Glomerular endothelial cell (primary cell): ENCODE measurements at regions not wholly inside any gene's neighbourhood (a gene's known extent, or its start where the extent isn't known, plus 50 kb on each side); places are given as distances from the start of the nearest gene placed in this dataset.
A peak's percentile ranks its signal among the peaks of the same experiment; 100 is the strongest.

ENCODE experiments used
- DNase-seq: peaks from one replicate; pipeline ENCODE4 v3.0.0-alpha.2; 2011; ENCODE audit warnings: low read depth, low spot score; ENCODE audit errors: extremely low read depth

- no peak for DNase-seq
These were observed 1192.3 kb upstream of the GJE1 start for GRCh38 chr6:140940251-140940925.

GRCh38 chr6:140932909-140933308 lies 1199.8 kb upstream of the GJE1 start:
- DNase-seq: no peak

DNA sequence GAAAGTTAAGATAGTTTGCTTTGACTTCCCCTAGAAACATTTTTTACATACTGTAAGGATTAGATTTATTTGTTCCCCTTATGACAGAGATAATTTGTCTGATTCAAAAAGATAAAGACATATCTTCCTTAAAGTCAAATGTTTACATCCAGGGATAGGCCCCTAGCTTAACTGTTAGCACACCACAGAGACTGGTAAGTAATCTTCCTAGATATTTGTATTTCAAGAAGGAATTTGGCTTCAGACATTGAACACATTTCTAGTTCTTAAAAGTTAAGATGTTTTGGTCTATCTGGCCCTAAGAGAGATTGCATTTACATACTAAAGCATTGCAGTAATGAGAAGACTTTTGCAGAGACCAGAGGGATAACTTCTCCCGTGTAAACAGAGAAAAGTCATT lies 1201.1 kb upstream of the GJE1 start:
- DNase-seq: no peak

- DNase-seq: no peak
These were observed 1203.6 kb upstream of the GJE1 start for GRCh38 chr6:140929121-140929520.

DNA sequence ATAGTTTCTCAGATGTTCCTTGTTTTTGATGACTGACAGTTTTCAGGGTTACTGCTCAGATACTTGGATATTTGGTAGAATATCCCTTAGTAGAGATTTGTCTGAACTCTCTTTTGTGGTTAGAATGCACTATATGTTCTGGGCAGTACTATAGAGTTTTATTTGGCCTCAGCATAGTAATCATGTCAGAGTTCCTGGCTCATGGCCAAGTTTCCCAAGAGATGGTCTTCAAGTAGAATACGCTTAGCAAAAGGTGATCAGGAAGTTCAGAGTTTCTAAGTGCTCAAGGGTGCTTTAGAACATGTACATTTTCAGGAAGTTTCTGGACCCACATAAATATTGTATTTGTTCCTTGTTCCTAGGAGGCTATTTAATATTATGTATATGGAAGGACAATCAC lies 1209.7 kb upstream of the GJE1 start:
- no peak for DNase-seq

GRCh38 chr6:140921366-140922226 lies 1211.1 kb upstream of the GJE1 start:
- peak; percentile 51 for DNase-seq

DNA sequence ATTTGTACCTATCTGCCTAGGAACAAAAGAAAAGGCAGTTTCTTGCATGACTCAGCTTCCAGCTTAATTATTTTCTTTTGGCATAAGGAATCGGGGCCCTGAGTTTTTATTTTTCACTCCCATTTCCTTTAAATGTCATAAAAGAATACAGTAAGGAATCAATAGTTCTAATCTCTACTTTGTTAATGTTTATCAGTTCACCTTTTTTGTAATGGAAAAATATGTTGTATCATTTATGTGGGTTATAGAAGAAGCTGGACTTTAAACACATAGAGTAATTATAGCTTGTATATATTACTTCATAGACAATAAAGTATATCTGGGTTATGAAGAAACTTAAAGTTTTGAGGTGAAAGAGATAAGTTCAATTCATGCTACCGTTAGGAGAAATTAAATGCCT lies 1214.8 kb upstream of the GJE1 start:
- DNase-seq: no peak

- DNase-seq: no peak
These were observed 1217.2 kb upstream of the GJE1 start for GRCh38 chr6:140915551-140915950.

DNA sequence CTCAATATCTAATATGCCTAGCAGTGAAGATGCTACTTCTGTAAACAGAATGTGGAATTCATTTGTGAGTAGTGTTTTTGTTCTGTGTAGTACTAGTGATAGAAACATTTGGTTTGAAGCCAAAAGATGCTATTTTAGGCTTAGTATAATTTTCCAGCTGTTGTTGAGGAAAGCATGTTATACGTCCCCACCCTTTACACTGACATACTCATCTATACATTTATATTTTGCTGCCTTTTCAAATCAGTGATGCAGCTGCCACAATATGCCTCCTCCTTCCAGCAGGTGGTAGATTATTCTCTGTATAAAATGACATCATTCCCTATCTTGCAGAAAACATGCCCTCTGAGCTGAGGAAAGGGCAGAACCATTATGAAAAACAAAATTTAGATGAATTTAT lies 1217.6 kb upstream of the GJE1 start:
- no peak for DNase-seq

GRCh38 chr6:140912686-140913085 lies 1220.0 kb upstream of the GJE1 start:
- no peak for DNase-seq

DNA sequence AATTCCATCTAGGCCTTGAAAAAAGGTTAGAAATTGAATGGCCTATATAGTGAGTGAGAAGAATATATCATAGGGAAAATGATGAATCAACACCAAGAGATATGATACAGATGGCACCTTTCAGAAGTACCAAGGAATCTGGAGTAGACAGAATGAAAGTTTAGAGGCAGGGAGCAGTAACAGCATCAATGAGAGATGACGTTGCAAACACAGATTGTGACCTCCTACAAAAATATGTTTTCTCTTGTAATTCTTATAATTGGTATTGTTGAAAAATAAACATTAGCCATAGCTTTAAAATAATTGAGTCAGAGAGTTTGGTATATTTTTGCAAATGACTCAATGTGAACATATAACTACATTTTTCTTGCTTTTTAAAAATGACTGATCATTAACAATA lies 1223.1 kb upstream of the GJE1 start:
- DNase-seq: no peak

DNA sequence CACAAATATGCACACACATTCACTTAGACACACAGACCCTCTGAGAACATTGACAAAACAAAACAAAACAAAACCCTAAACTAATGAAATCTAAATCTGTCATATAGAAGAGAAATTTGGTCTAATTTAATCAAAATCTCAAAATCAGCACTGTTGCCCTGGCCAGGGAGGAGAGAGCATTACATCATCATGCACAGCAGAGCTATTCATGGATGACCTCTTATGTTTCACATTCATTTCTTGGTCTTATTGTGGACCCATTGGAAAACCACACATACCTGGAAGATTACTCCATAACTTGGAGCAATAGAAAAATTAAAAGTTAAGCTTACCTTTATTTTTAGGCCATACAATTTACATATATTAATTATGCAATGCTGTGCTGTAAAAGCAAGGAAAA lies 1223.6 kb upstream of the GJE1 start:
- DNase-seq: no peak

DNA sequence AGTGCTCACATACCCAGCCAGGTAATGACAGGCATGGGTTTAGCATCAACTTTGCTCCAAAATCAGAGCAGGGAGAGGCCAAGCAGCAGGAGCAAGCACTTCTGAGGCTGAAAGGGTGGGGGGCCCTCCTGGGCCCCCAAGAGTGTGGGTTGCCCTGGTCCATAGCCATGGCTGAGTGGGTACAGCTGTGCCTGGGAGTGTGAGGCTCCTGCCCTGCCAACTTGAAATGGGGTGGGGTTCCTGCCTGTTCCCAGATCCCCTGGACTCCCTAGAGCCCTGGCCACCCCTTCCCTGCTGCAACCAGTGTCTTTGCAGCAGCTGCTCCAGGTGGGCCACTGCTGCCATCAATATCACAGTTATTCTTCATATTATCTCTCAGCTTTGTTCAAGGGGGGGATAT lies 1224.2 kb upstream of the GJE1 start:
- no peak for DNase-seq

DNA sequence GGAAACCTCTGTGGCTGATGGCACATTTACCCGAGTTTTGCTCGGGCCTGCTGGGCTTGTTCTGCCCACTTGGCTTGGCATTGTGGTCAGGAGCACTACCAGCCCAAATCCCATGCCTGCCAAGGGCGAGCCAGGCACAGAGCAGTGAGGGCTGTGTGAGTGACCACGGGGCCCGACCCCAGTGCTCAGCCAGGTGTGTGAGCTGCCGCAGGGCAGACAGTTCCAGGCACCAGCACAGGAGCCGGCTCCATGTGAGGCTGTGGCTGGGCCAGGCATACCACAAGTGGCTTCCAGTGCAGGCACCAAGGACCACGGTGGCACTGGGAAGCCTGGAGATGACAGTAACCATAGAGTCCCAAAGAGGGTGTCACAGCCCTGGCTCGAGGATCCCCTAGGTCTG lies 1225.5 kb upstream of the GJE1 start:
- DNase-seq: no peak

GRCh38 chr6:140905724-140906123 lies 1227.0 kb upstream of the GJE1 start:
- DNase-seq: no peak

- DNase-seq: no peak
These were observed 1227.7 kb upstream of the GJE1 start for GRCh38 chr6:140905050-140905449.

DNA sequence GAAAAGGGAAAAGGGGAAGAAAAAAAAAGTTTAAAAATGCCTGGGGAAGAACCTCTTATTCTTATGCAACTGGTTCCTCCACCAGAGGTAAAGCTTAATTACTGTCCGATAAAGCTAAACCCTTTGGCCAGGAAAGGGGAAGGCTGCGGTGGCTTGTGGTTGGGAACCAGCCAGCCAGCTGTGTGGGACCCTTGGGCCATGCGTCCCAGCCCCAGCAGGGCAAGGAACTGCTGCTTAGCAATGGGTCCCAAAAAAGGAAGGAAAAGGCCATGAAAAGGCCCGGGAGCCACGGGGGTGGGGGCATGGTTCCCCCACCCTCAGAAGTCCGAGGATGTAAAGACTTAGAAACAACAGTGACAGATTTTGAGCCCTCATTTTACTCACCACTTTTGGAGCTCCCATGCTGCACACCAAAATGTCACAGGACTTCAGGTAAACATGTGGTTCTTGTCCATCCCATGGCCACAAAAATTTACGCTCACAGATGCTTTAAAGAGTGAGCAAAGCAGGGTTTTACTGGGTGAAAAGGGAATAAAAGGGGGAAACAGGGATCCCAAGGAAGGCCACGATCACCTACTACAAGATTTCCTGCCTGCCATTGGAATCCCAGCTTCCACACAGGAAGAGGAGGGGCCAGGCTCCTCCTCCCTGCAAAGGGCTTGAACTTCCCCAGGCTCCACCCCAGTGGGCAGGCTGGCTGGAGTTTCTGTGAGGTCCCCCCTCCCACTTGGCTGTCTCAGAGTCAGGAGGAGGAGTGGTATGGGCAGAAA lies 1234.7 kb upstream of the GJE1 start:
- no peak for DNase-seq

DNA sequence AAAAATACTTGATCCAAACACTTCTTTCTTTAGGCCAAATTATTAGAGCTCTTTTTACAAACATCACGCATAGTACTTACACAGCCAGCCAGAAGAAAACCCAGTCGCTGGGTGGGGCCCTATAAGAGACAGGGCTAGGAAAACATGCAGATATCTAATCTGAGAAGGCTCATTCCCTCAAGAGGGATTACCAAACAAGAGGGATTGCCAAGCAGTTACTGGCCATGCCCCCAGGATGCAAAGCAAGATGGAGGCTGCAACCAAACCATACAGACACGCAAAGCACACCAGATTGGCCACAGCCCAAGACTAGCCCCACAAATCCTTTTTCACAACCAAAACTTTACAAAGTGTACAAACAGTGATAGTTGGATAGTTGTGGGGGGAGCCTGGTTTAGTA lies 1235.4 kb upstream of the GJE1 start:
- DNase-seq: no peak

DNA sequence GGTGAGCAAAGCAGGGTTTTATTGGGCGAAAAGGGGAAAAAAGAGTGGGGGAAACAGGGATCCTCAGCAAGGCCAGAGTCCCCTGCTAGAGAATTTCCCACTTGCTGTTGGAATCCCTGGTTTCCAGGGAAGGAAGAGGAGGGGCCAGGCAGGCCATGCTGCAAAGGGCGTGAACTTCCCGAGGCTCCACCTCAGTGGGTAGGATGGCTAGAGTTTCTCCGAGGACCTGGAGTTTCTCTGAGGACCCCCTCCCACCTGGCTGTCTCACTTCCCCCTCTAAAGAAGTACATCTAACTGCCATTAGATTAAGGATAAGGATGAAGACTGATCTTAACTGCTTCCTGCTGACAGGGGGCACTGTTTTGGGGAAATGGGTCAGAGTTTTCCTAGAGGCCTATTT lies 1239.3 kb upstream of the GJE1 start:
- DNase-seq: no peak

DNA sequence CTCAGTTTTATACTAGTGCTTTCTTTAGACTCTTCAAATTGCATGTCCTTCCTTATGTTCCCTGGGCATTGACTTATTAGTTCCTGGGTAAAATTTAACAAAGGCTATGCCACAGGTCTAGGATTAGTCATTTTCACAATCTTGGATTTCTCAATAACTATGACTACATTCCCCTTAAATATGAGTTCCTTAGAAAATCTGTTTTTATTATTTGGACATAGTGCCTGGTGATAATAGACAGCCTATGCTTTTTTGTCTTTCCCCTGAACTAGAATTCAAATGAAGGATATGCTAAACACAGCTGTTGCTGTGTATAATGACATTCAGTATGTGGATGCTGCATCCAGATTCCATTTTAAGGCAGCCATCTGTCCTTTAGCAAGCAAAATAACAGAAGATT lies 1252.8 kb upstream of the GJE1 start:
- no peak for DNase-seq

- DNase-seq: no peak
These were observed 1258.7 kb upstream of the GJE1 start for GRCh38 chr6:140874066-140874465.

DNA sequence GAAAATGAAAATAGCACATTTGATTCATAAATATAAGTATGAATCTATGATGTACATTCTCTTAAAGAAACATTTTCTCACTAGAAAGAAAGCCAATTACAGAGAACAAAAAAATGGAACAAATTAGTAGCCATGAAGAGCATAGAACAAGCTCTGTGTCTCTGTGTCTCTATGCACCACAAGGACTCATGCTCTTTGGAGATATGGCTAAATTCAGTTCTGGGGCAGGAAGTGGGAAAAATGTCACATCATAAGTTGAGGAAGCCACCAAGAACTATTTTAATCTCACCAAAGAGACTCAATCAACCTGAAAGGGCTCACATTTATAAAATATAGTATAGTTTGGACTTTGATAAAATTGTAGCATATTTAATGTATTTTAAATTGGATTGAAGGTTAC lies 1259.8 kb upstream of the GJE1 start:
- no peak for DNase-seq
